C4-2B (cell line): ENCODE measurements at regions not wholly inside any gene's neighbourhood (a gene's known extent, or its start where the extent isn't known, plus 50 kb on each side); places are given as distances from the start of the nearest gene placed in this dataset.

Experiments
- ZFX ChIP-seq: fragments of 450-650 bp; IDR thresholded peaks from 2 replicates; pipeline ENCODE4 v1.6.1; 2017
- TF ChIP-seq, protein P1 (sequence below): fragments of 450-650 bp; conservative IDR thresholded peaks from 2 replicates; pipeline ENCODE4 v1.5.1; 2017; ENCODE audit warnings: mild to moderate bottlenecking

- TF ChIP-seq, protein P1, sequence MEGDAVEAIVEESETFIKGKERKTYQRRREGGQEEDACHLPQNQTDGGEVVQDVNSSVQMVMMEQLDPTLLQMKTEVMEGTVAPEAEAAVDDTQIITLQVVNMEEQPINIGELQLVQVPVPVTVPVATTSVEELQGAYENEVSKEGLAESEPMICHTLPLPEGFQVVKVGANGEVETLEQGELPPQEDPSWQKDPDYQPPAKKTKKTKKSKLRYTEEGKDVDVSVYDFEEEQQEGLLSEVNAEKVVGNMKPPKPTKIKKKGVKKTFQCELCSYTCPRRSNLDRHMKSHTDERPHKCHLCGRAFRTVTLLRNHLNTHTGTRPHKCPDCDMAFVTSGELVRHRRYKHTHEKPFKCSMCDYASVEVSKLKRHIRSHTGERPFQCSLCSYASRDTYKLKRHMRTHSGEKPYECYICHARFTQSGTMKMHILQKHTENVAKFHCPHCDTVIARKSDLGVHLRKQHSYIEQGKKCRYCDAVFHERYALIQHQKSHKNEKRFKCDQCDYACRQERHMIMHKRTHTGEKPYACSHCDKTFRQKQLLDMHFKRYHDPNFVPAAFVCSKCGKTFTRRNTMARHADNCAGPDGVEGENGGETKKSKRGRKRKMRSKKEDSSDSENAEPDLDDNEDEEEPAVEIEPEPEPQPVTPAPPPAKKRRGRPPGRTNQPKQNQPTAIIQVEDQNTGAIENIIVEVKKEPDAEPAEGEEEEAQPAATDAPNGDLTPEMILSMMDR: no peak
- no peak for TF ChIP-seq ZFX
Observed at GRCh38 chrX:3545901-3546300, 167.5 kb downstream of the PRKX start.
